Gastroesophageal sphincter (tissue), 3 donors: ENCODE measurements at regions not wholly inside any gene's neighbourhood (a gene's known extent, or its start where the extent isn't known, plus 50 kb on each side); places are given as distances from the start of the nearest gene placed in this dataset.

ENCODE experiments used
- EP300 ChIP-seq: sonication (generic); formaldehyde crosslinking; IDR thresholded peaks from one replicate; pipeline ENCODE4 v1.6.1; 2017; ENCODE audit warnings: antibody characterized with exemption, mild to moderate bottlenecking
- POLR2A ChIP-seq, 2 donors: fragments of 450-650 bp; IDR thresholded peaks; one replicate each; pipeline ENCODE4 v1.6.1; 2017; ENCODE audit warnings: antibody characterized with exemption in 2 of 2, mild to moderate bottlenecking in 2 of 2, moderate library complexity in 1 of 2
- POLR2AphosphoS5 ChIP-seq: sonication (generic); formaldehyde crosslinking; IDR thresholded peaks from one replicate; pipeline ENCODE4 v1.6.1; 2017; ENCODE audit warnings: antibody characterized with exemption
- TF ChIP-seq, protein P1 (sequence below), 4 experiments: fragments of 200-600 bp in 2 of 4; fragments of 450-650 bp in 2 of 4; sonication (generic) in 1 of 4; IDR thresholded peaks; one replicate each; pipeline ENCODE4 v1.5.1; 2017 to 2019; ENCODE audit warnings: antibody characterized with exemption in 4 of 4, mild to moderate bottlenecking in 2 of 4, moderate library complexity in 2 of 4

DNA sequence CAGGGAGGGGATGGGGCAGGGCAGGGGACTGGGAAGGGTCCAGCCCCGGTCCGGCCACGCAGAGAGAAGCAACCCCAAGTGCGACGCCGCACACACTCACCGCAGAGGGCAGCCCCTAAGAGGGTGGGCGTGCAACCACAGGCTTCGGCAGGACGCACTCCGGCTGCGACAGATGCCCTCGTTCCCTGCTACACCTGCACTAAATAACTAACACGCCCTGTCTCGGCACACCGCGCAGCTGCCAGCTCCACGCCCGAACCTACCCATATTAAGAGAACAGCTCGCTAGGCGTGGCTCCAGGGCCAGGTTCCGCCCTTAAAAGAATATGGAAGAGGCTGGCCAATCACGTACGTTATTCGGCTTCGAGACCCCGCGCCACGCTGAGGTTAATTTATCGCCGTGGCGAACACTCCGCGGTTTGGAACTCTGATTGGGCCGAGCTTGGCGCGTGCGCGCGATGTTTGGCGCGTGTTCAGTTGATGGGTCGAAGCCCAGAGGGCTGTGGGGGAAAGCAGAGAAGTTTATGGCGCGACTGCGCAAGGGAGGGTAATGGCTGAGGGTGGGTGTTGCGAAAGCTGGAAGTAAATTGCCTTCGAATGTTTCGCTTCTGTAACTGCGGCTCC, 91.1 kb downstream of the OR13A1 start:
- TF ChIP-seq, protein P1, sequence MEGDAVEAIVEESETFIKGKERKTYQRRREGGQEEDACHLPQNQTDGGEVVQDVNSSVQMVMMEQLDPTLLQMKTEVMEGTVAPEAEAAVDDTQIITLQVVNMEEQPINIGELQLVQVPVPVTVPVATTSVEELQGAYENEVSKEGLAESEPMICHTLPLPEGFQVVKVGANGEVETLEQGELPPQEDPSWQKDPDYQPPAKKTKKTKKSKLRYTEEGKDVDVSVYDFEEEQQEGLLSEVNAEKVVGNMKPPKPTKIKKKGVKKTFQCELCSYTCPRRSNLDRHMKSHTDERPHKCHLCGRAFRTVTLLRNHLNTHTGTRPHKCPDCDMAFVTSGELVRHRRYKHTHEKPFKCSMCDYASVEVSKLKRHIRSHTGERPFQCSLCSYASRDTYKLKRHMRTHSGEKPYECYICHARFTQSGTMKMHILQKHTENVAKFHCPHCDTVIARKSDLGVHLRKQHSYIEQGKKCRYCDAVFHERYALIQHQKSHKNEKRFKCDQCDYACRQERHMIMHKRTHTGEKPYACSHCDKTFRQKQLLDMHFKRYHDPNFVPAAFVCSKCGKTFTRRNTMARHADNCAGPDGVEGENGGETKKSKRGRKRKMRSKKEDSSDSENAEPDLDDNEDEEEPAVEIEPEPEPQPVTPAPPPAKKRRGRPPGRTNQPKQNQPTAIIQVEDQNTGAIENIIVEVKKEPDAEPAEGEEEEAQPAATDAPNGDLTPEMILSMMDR (IDR thresholded peaks at IDR 0.05): no peak
- TF ChIP-seq EP300 (no peak), POLR2A (IDR thresholded peaks at IDR 0.05) (no peak), POLR2AphosphoS5 (no peak)
